ENCODE measurements at regions not wholly inside any gene's neighbourhood (a gene's known extent, or its start where the extent isn't known, plus 50 kb on each side); places are given as distances from the start of the nearest gene placed in this dataset.

GRCh38 chr5:6236170-6236793 lies 142.1 kb downstream of the MED10 start:
- no peak for DNase-seq (ENCODE audit: low read depth)

GRCh38 chr5:6235726-6236125 lies 142.6 kb downstream of the MED10 start:
- no peak for DNase-seq (ENCODE audit: low read depth)

GRCh38 chr5:6228257-6229250 lies 149.8 kb downstream of the MED10 start:
- no peak for DNase-seq (ENCODE audit: low read depth)

- no peak for DNase-seq (ENCODE audit: low read depth)
These were observed 153.2 kb downstream of the MED10 start for GRCh38 chr5:6225121-6225607.

- no peak for DNase-seq (ENCODE audit: low read depth)
These were observed 153.9 kb downstream of the MED10 start for GRCh38 chr5:6224406-6224805.

- DNase-seq (ENCODE audit: low read depth), result no peak
These were observed 155.4 kb downstream of the MED10 start for GRCh38 chr5:6222899-6223298.

GRCh38 chr5:6222121-6222520 lies 156.2 kb downstream of the MED10 start:
- DNase-seq (ENCODE audit: low read depth), result no peak

- no peak for DNase-seq (ENCODE audit: low read depth)
These were observed 157.2 kb downstream of the MED10 start for GRCh38 chr5:6221141-6221626.

GRCh38 chr5:6220346-6221088 lies 157.8 kb downstream of the MED10 start:
- no peak for DNase-seq (ENCODE audit: low read depth)

- DNase-seq (ENCODE audit: low read depth), result no peak
These were observed 159.8 kb downstream of the MED10 start for GRCh38 chr5:6218517-6218916.

GRCh38 chr5:6218116-6218515 lies 160.2 kb downstream of the MED10 start:
- DNase-seq (ENCODE audit: low read depth), result no peak

- DNase-seq (ENCODE audit: low read depth), result no peak
These were observed 161.8 kb downstream of the MED10 start for GRCh38 chr5:6216471-6217075.

GRCh38 chr5:6215891-6216290 lies 162.5 kb downstream of the MED10 start:
- DNase-seq (ENCODE audit: low read depth), result no peak

GRCh38 chr5:6212244-6212643 lies 166.1 kb downstream of the MED10 start:
- DNase-seq (ENCODE audit: low read depth), result no peak

GRCh38 chr5:6206501-6206900 lies 171.8 kb downstream of the MED10 start:
- no peak for DNase-seq (ENCODE audit: low read depth)

GRCh38 chr5:6202968-6203365 lies 175.4 kb downstream of the MED10 start:
- DNase-seq (ENCODE audit: low read depth), result no peak

GRCh38 chr5:6202149-6202967 lies 176.0 kb downstream of the MED10 start:
- DNase-seq (ENCODE audit: low read depth), result no peak

GRCh38 chr5:6201631-6202030 lies 176.7 kb downstream of the MED10 start:
- no peak for DNase-seq (ENCODE audit: low read depth)

- no peak for DNase-seq (ENCODE audit: low read depth)
These were observed 179.8 kb downstream of the MED10 start for GRCh38 chr5:6198531-6198930.

GRCh38 chr5:6197427-6197826 lies 180.9 kb downstream of the MED10 start:
- DNase-seq (ENCODE audit: low read depth), result no peak

Measured in fibroblast of gingiva (primary cell).